Limb (tissue), 2 donors: ENCODE measurements at regions not wholly inside any gene's neighbourhood (a gene's known extent, or its start where the extent isn't known, plus 50 kb on each side); places are given as distances from the start of the nearest gene placed in this dataset.

Experiments
- DNase-seq, 2 donors: peaks; one replicate each; pipeline ENCODE4 v3.0.0-alpha.2; 2016; ENCODE audit errors: extremely low spot score in 2 of 2

GRCh38 chr1:69414574-69414973 lies 153.1 kb upstream of the LRRC7 start:
- no peak for DNase-seq

- DNase-seq, result no peak
These were observed 146.4 kb upstream of the LRRC7 start for GRCh38 chr1:69421286-69421685.

GRCh38 chr1:69425871-69426270 lies 141.9 kb upstream of the LRRC7 start:
- DNase-seq, result no peak

GRCh38 chr1:69426401-69426800 lies 141.3 kb upstream of the LRRC7 start:
- DNase-seq, result no peak

- no peak for DNase-seq
These were observed 134.6 kb upstream of the LRRC7 start for GRCh38 chr1:69433073-69433472.

GRCh38 chr1:69436151-69436550 lies 131.6 kb upstream of the LRRC7 start:
- DNase-seq, result no peak

GRCh38 chr1:69438056-69438795 lies 129.5 kb upstream of the LRRC7 start:
- no peak for DNase-seq

- DNase-seq, result no peak
These were observed 126.2 kb upstream of the LRRC7 start for GRCh38 chr1:69441496-69441895.

- DNase-seq, result no peak
These were observed 116.5 kb upstream of the LRRC7 start for GRCh38 chr1:69451196-69451595.

GRCh38 chr1:69455718-69456117 lies 112.0 kb upstream of the LRRC7 start:
- DNase-seq, result no peak

- no peak for DNase-seq
These were observed 108.5 kb upstream of the LRRC7 start for GRCh38 chr1:69459244-69459643.

GRCh38 chr1:69475021-69475420 lies 92.7 kb upstream of the LRRC7 start:
- no peak for DNase-seq

- DNase-seq, result no peak
These were observed 88.0 kb upstream of the LRRC7 start for GRCh38 chr1:69479734-69480133.

GRCh38 chr1:69483246-69483645 lies 84.5 kb upstream of the LRRC7 start:
- DNase-seq, result no peak

GRCh38 chr1:69485616-69486015 lies 82.1 kb upstream of the LRRC7 start:
- DNase-seq, result no peak

- no peak for DNase-seq
These were observed 76.3 kb upstream of the LRRC7 start for GRCh38 chr1:69491416-69491815.

GRCh38 chr1:69492286-69492685 lies 75.4 kb upstream of the LRRC7 start:
- DNase-seq, result no peak

GRCh38 chr1:69494221-69494620 lies 73.5 kb upstream of the LRRC7 start:
- no peak for DNase-seq

GRCh38 chr1:69497441-69498221 lies 70.1 kb upstream of the LRRC7 start:
- no peak for DNase-seq

GRCh38 chr1:69498711-69499110 lies 69.0 kb upstream of the LRRC7 start:
- no peak for DNase-seq

GRCh38 chr1:69499203-69499803 lies 68.4 kb upstream of the LRRC7 start:
- DNase-seq, result no peak

GRCh38 chr1:69502991-69503390 lies 64.7 kb upstream of the LRRC7 start:
- DNase-seq, result no peak
